Vagina (tissue), 2 donors: ENCODE measurements at regions not wholly inside any gene's neighbourhood (a gene's known extent, or its start where the extent isn't known, plus 50 kb on each side); places are given as distances from the start of the nearest gene placed in this dataset.

Experiments
- POLR2A ChIP-seq, 2 donors: fragments of 450-650 bp; IDR thresholded peaks; one replicate each; pipeline ENCODE4 v1.6.1; 2017; ENCODE audit warnings: antibody characterized with exemption in 2 of 2, mild to moderate bottlenecking in 2 of 2, moderate library complexity in 2 of 2
- POLR2AphosphoS5 ChIP-seq, 2 donors: sonication (generic); formaldehyde crosslinking; IDR thresholded peaks; one replicate each; pipeline ENCODE4 v1.9.0; 2017; ENCODE audit warnings: antibody characterized with exemption in 2 of 2, mild to moderate bottlenecking in 2 of 2, low read depth in 1 of 2; ENCODE audit not compliant: insufficient read depth in 1 of 2
- TF ChIP-seq, protein P1 (sequence below), 3 experiments: fragments of 450-650 bp in 2 of 3; fragments of 200-600 bp in 1 of 3; sonication (generic) in 1 of 3; IDR thresholded peaks; one replicate each; pipeline ENCODE4 v1.5.1; 2017 to 2019; ENCODE audit warnings: antibody characterized with exemption in 3 of 3, mild to moderate bottlenecking in 2 of 3, moderate library complexity in 2 of 3

DNA sequence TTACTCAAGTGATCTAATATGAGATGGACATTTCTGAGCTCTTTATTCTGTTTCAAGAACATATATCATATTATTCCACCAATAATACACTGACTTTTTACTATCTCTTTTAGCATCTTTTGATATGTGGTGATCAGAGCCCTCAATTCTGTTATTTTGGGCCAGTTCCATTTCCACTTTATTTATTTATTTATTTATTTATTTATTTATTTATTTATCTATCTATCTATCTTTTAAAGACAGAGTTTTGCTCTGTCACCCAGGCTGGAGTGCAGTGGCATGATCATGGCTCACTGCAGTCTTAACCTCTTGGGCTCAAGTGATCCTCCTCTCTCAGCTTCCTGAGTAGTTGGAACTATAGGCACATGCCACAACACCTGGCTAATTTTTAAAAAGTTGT, 57.4 kb upstream of the GRID2 start:
- TF ChIP-seq POLR2A (IDR thresholded peaks at IDR 0.05) (no peak), POLR2AphosphoS5 (IDR thresholded peaks at IDR 0.05; ENCODE audit: insufficient read depth in 1 of 2, low read depth in 1 of 2) (no peak)
- TF ChIP-seq, protein P1, sequence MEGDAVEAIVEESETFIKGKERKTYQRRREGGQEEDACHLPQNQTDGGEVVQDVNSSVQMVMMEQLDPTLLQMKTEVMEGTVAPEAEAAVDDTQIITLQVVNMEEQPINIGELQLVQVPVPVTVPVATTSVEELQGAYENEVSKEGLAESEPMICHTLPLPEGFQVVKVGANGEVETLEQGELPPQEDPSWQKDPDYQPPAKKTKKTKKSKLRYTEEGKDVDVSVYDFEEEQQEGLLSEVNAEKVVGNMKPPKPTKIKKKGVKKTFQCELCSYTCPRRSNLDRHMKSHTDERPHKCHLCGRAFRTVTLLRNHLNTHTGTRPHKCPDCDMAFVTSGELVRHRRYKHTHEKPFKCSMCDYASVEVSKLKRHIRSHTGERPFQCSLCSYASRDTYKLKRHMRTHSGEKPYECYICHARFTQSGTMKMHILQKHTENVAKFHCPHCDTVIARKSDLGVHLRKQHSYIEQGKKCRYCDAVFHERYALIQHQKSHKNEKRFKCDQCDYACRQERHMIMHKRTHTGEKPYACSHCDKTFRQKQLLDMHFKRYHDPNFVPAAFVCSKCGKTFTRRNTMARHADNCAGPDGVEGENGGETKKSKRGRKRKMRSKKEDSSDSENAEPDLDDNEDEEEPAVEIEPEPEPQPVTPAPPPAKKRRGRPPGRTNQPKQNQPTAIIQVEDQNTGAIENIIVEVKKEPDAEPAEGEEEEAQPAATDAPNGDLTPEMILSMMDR (IDR thresholded peaks at IDR 0.05), result no peak
